OCI-LY1 (cell line): ENCODE measurements at regions not wholly inside any gene's neighbourhood (a gene's known extent, or its start where the extent isn't known, plus 50 kb on each side); places are given as distances from the start of the nearest gene placed in this dataset.

Source experiments
- H2AFZ ChIP-seq: fragments of 200-600 bp; sonication (generic), shearing (Covaris generic); 2 replicates; pipeline ENCODE4 v1.6.0; 2014; ENCODE audit warnings: antibody characterized with exemption, mild to moderate bottlenecking, low read length
- H3F3A ChIP-seq: fragments of 200-600 bp; sonication (generic), shearing (Covaris generic); 2 replicates; pipeline ENCODE4 v1.6.0; 2014; ENCODE audit warnings: mild to moderate bottlenecking, antibody characterized with exemption, low read length, moderate library complexity; ENCODE audit not compliant: insufficient read depth
- H3K27ac ChIP-seq: fragments of 200-600 bp; sonication (generic); 2 replicates; pipeline ENCODE4 v1.5.1; 2014; ENCODE audit warnings: low read length, mixed run types, mild to moderate bottlenecking, low read depth; ENCODE audit not compliant: poor library complexity, severe bottlenecking
- H3K27me3 ChIP-seq: fragments of 200-600 bp; sonication (generic); 2 replicates; pipeline ENCODE4 v1.6.0; 2014; ENCODE audit warnings: antibody characterized with exemption, mild to moderate bottlenecking, low read length, moderate library complexity; ENCODE audit not compliant: insufficient read depth
- H3K36me3 ChIP-seq: fragments of 200-600 bp; sonication (generic); 2 replicates; pipeline ENCODE4 v1.6.1; 2014; ENCODE audit warnings: mild to moderate bottlenecking, antibody characterized with exemption, low read length, moderate library complexity, mixed read lengths; ENCODE audit not compliant: insufficient read depth
- H3K4me1 ChIP-seq: fragments of 200-600 bp; sonication (generic); 2 replicates; pipeline ENCODE4 v1.5.1; 2014; ENCODE audit warnings: mild to moderate bottlenecking, low read length, moderate library complexity; ENCODE audit not compliant: insufficient read depth, severe bottlenecking
- H3K4me2 ChIP-seq: fragments of 200-600 bp; sonication (generic), shearing (Covaris generic); 2 replicates; pipeline ENCODE4 v1.6.1; 2014; ENCODE audit warnings: low read length
- H3K4me3 ChIP-seq: fragments of 200-600 bp; sonication (generic); 2 replicates; pipeline ENCODE4 v1.5.1; 2014; ENCODE audit warnings: low read length, low read depth, mild to moderate bottlenecking, mixed read lengths; ENCODE audit not compliant: poor library complexity, severe bottlenecking
- H3K79me2 ChIP-seq: fragments of 200-600 bp; shearing (Covaris generic); 2 replicates; pipeline ENCODE4 v1.6.1; 2016; ENCODE audit warnings: mixed run types, low read length, mixed read lengths; ENCODE audit not compliant: insufficient read depth
- H3K9ac ChIP-seq: fragments of 200-600 bp; sonication (generic), shearing (Covaris generic); 2 replicates; pipeline ENCODE4 v1.6.1; 2014; ENCODE audit warnings: mild to moderate bottlenecking, low read length, mixed read lengths
- H3K9me2 ChIP-seq: fragments of 200-600 bp; sonication (generic), shearing (Covaris generic); 2 replicates; pipeline ENCODE4 v1.6.1; 2014; ENCODE audit warnings: low read depth, mild to moderate bottlenecking, low read length, mixed read lengths
- H3K9me3 ChIP-seq: fragments of 200-600 bp; shearing (Covaris generic); 2 replicates; pipeline ENCODE4 v1.6.1; 2014; ENCODE audit warnings: low read length, mixed read lengths
- H4K20me1 ChIP-seq: fragments of 200-600 bp; sonication (generic), shearing (Covaris generic); 2 replicates; pipeline ENCODE4 v1.6.0; 2016; ENCODE audit warnings: mild to moderate bottlenecking, low read length; ENCODE audit not compliant: insufficient read depth
- CTCF ChIP-seq: fragments of 200-600 bp; sonication (generic), shearing (Covaris generic); IDR thresholded peaks from 2 replicates; pipeline ENCODE4 v1.5.1; 2017; ENCODE audit warnings: mild to moderate bottlenecking, antibody characterized with exemption, low read length, moderate library complexity, mixed read lengths
- EZH2 ChIP-seq: fragments of 200-600 bp; sonication (generic), shearing (Covaris generic); IDR thresholded peaks from 2 replicates; pipeline ENCODE4 v1.8.0; 2017; ENCODE audit warnings: borderline replicate concordance, mixed run types, mild to moderate bottlenecking, antibody characterized with exemption, low read length, moderate library complexity, mixed read lengths

- Histone ChIP-seq H3K36me3 (no peaks in the 10 kb centered on the region), H3F3A (no peaks in the 10 kb centered on the region), H3K27ac (no peak overlapping the region), H3K4me3 (no peak overlapping the region), H3K27me3 (no peaks in the 10 kb centered on the region), H3K4me2 (no peak overlapping the region), H3K4me1 (no peaks in the 10 kb centered on the region), H3K9me2 (no peaks in the 10 kb centered on the region), H2AFZ (no peak overlapping the region), H4K20me1 (no peaks in the 10 kb centered on the region), H3K9me3 (no peaks in the 10 kb centered on the region), H3K79me2 (no peaks in the 10 kb centered on the region), H3K9ac (no peak overlapping the region)
- no peak for TF ChIP-seq EZH2
Measured at GRCh38 chr5:12624776-12625560, 720.7 kb upstream of the CTNND2 start.

GRCh38 chr5:12623408-12623807 is 719.2 kb upstream of the CTNND2 start:
- no peak overlapping the region for H3K27ac ChIP-seq
- H3K4me2 ChIP-seq: no peak overlapping the region

GRCh38 chr5:12616093-12616492 is 711.8 kb upstream of the CTNND2 start:
- no peak overlapping the region for H3K27ac ChIP-seq
- TF ChIP-seq CTCF (no peak), EZH2 (no peak)
- H3K79me2 ChIP-seq: no peaks in the 10 kb centered on the region
- H4K20me1 ChIP-seq: no peaks in the 10 kb centered on the region
- H3K27me3 ChIP-seq: no peaks in the 10 kb centered on the region
- H3K4me2 ChIP-seq: no peak overlapping the region
- H3K4me1 ChIP-seq: no peaks in the 10 kb centered on the region
- H3K9ac ChIP-seq: no peak overlapping the region
- H2AFZ ChIP-seq: no peak overlapping the region
- H3F3A ChIP-seq: no peaks in the 10 kb centered on the region
- H3K4me3 ChIP-seq: no peak overlapping the region
- no peaks in the 10 kb centered on the region for H3K36me3 ChIP-seq
- H3K9me3 ChIP-seq: no peaks in the 10 kb centered on the region
- H3K9me2 ChIP-seq: no peaks in the 10 kb centered on the region

More at GRCh38 chr5:12623408-12623807, 719.2 kb upstream of the CTNND2 start:
- no peak overlapping the region for H3K4me3 ChIP-seq
- H3K9me2 ChIP-seq: no peaks in the 10 kb centered on the region
- no peaks in the 10 kb centered on the region for H3K27me3 ChIP-seq
- H3K79me2 ChIP-seq: no peaks in the 10 kb centered on the region
- H2AFZ ChIP-seq: no peak overlapping the region
- no peak for TF ChIP-seq CTCF
- H3K9me3 ChIP-seq: no peaks in the 10 kb centered on the region
- H3K9ac ChIP-seq: no peak overlapping the region
- no peaks in the 10 kb centered on the region for H3K4me1 ChIP-seq
- H3K36me3 ChIP-seq: no peaks in the 10 kb centered on the region
- H4K20me1 ChIP-seq: no peaks in the 10 kb centered on the region
- no peaks in the 10 kb centered on the region for H3F3A ChIP-seq
